ENCODE measurements at regions not wholly inside any gene's neighbourhood (a gene's known extent, or its start where the extent isn't known, plus 50 kb on each side); places are given as distances from the start of the nearest gene placed in this dataset.
"Not testable (repeated sequence)": the region's sequence is repeated elsewhere in the genome, so short reads cannot be mapped to it uniquely, and the experiment has no call there.

DNA sequence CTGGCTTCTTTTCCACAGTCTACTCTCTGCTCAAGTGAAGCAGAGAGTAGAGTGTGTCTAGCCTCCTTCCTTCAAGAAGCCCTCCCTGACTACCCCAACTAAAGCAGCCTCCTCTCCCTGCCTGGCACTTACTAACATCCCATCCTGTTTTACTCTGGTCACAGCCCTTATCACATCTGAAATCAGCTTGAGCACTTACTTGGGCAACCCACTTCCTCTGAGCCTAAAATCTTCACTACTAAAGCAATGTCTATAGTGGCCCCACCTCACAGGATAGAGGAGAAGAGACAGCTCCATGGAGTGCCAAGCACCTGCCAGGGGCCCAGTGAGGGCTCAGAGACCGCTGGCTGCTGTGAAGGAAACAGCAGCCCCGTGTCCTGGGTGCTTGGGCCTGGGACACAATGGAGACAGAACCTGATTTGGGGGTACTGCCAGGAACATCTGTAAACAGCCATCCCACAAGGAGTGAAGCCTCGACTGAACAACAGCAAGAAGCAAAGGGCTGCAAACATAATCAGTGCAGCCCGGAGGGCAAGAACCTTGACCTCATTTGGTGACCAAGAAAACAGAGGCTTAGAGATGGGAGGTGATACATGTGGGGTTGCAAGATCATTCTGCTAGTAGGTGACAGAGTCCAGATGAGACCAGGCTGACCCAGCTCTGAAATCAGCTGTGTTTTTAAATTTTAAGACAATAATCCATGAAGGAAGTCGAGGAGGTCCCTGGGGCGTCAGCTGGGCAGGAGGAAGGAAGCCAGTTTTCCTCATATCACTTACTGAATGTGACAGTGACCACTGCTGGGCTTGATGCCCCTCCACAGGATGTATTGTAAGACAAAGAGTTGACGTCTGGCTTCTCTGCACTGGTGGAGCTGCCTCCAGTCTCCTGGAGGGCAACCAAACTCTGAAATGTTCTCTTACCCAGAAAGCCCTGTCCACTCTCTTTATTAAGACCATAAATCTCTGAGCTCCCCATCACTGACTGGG, 710.6 kb downstream of the MATN1 start:
- DNase-seq, result no peak

DNA sequence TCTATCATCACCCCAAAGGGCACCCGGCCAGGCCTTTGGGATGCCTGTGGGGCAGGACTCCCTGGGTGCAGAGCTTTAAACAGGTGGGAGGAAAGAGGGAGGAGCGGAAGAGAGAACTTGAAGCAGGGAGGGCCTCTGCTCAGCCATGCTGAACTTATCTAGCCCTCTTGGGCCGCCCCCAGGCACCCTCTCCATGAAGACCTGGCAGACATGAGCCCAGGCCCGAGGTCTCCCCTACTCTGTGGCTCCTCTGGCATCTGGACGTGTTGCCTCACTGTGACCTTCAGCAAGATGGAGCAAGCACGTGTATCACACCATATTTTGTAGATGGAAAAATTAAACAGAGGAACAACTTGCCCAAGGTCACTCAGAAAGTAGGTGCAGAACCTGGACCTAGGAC, 711.4 kb downstream of the MATN1 start:
- DNase-seq, result no peak

DNA sequence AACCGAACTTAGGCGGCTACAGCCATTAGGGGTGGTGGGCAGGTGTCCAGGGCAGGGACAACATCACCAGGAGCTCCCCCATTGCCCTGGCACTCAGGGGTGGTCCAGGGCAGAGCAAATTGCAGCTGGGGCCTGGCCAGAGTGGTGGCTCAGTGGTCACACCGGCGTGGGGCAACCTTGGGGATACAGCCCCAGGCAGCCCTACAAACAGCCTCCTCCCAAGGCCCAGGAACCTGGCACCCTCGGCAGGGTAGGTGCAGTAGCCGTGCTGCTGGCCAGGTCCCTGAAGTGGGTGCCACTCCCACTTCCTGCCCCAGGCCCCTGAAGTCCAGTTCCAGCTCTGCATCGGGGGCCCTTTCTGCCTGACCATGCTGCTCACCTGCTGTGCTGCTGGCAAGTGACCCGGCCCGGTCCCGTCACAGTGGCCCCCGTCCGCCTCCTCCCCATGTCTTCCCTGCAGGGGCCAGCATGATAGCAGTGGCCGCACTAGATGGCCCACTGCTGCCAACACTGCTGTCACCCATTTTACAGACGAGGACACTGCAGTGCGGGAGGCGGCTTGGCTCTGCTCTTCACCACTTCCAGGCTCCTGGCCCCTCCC, 712.8 kb downstream of the MATN1 start:
- no peak for DNase-seq

DNA sequence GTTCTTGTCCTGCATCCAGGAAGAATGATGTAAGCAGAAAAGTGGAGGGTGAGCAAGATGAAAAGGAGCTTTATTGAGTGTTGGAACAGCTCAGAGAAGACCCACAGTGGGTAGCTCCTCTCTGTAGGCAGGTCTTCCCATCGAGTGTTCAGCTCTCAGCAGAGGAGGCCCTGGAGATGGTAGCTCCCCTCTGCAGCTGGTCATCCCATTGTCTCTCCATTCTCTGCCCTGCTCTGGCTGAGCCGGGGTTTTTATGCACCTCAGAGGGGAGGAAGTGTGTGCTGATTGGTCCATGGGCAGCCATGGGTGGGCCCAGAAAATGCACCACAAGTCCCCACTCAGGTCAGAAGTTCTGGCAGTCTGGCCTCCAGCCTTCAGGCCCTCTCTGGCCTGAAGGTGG, 713.7 kb downstream of the MATN1 start:
- DNase-seq, result no peak

DNA sequence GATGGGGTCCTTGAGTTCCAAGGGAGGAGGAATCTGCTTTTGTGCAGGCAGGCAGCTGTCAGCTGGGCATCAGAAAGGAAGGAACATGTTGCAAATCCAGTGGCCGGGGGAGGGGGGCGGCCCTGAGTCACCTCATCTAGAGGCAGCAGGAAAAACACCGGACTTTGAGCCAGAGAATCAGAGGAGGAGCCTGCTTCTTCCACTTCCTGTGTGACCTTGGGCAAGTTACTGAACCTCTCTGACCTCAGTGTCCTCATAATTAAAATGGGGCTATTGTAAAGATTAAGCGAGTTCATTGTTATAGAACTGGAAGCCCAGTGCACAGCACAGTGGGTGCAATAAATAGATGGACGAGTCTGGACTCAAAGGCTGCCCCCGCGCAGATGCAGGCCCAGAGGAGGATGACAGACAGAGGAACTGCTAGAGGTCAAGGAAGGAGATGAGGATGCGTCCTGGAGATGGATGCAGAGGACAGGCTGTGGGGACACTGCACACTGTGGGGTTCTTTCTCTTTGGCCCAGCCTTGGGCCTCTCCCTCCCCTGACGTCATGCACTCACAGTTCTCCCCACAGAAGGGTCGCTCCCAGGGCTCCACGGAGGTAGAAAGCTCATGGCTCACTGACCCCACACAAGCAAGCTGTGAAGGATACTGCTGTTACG, 714.3 kb downstream of the MATN1 start:
- no peak for DNase-seq

GRCh38 chr1:30008372-30008997, 714.9 kb downstream of the MATN1 start:
- DNase-seq, result no peak

DNA sequence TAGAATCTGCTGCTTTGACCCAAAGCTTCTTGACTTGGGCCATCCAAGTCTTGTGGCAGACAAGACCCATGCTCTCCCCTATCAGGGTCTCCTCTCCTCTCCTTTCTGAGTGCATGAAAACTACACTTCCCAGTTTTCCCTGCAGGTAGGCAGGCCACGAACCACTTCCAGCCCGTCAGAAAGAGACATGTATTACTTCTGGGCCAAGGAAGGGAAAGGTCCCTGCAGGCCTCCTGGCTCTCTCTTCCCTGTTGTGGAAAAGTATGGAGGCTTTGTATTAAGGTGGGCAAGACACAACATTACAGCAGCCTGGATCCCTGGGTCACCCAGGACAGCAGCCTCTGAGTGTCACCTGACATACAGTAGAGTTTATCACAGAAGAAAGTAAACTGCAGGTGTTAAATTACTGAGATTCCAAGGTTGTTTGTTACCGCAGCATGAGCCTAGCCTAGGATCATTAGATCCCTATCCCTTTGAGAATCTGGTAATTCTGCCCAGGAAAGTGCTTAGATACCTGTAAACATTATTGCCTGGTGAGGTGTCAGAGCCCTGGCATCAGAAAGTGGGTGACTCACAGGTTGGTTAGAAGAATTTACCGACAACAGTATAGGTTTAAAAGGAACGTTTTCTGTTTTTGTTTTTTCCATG, 717.3 kb downstream of the MATN1 start:
- DNase-seq, result no peak

DNA sequence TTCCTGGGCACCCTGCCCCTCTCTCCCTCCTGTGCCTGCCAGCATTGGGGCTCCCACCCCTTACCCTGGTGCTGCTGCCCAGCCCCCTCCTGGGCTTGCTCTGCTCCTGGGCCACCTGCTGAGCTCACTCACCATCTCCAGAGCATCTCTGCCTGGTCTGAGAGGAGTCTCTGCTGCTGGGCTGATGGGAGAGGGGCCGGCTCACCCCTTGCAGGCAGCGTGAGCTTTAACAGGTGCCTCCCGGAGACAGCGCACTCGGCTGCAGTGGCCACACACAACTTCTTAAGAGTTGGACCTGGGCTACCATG, 721.7 kb downstream of the MATN1 start:
- no peak for DNase-seq

DNA sequence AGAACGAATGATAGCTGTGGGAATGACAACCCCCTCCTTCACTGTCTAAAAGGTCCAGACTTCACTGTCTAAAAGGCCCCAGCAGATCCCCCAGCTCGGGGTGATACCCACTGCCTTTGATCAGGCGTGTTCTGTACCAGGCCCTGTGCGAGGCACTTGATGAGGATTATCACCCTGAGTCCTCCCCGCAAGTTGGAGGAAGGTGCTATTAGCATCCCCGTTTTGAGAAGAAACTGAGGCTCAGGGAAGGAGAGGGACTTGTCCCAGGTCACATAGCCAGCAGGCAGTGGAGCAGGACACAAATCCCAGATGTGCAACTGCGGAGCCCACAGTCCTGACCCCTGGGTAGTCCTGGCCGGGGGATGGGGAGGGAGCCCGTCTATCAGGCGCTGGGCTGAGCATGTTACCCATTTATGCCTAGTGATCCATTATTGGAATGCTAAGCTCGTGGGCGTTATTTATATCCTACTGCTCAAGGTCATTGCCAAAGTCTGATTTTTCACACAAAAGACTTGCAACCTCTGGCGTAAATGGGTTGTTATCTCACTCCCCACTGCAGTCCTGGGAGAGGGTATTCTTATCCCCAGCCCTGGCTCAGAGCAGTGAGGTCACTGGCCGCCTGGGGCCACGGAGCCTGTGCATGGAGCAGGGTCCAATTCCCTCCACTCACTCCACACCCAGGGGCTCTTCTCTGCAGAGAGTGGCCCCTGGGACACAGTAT, 722.2 kb downstream of the MATN1 start:
- no peak for DNase-seq

DNA sequence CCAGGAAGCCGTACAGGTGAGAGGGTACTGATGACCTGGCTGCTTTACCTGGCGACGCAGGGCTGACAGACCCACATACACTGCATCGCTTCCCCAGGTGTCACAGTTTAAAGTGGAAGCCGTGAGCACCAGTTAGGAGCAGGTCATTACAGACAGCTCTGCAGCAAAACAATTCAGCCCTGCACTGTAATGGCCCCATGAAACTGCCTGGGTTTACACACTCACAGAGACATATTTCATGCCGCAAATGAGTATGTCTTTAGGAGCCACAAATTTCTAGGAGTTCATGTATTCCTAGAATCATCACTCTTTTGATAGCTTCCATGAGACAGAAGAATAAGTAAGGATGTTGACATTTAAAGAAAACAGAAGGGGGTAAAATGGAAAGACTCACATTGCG, 723.1 kb downstream of the MATN1 start:
- no peak for DNase-seq

DNA sequence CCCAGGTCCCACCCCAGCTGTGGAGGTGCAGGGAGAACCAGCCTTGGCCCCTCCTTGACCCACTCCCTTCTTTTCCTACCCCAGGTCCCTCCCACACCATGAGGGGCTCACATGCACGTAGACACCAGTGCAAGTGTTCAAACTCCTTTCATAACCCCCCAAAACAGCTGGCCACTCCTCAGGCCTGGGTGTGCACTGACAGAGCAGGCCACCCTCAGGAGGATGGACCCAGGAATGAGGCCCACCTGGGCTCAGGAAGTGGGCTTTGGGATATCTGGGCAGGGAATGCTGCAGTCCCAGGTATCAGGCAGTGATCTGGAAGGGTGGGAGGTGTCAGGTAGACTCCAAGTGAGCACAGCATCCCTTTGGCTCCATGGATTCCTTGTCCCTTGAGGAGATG, 723.8 kb downstream of the MATN1 start:
- no peak for DNase-seq

- no peak for DNase-seq
Measured at GRCh38 chr1:29998686-29999085, 724.7 kb downstream of the MATN1 start.

DNA sequence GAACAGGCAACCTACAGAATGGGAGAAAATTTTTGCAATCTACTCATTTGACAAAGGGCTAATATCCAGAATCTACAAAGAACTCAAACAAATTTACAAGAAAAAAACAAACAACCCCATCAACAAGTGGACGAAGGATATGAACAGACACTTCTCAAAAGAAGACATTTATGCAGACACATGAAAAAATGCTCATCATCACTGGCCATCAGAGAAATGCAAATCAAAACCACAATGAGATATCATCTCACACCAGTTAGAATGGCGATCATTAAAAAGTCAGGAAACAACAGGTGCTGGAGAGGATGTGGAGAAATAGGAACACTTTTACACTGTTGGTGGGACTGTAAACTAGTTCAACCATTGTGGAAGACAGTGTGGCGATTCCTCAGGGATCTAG, 725.6 kb downstream of the MATN1 start:
- DNase-seq, result not testable (repeated sequence)

- no peak for DNase-seq
Measured at GRCh38 chr1:29993950-29994349, 729.4 kb downstream of the MATN1 start.

GRCh38 chr1:29991815-29992214, 731.6 kb downstream of the MATN1 start:
- DNase-seq, result no peak

- DNase-seq, result no peak
Measured at GRCh38 chr1:29991025-29991424, 732.4 kb downstream of the MATN1 start.

GRCh38 chr1:29990304-29990703, 733.1 kb downstream of the MATN1 start:
- DNase-seq, result no peak

DNA sequence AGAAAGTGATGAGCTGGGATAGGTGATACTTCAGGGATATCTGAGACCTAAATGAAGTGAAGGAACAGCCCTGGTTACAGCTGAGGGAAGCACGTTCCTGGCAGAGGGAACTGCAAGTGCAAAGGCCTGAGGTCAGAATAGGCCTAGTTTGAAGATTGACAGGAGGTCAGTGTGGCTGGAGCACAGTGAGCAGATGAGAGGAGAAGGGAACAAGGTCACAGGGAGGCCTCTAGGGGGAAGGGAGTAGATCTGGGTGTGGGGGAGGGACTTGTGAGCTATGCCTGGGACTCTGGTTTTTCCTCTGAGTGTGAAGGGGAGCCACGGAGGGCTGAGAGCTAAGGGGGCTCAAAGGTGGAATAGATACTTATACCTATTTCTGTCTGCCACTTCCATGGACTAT, 736.4 kb downstream of the MATN1 start:
- DNase-seq, result no peak

- no peak for DNase-seq
Measured at GRCh38 chr1:29985606-29985945, 737.8 kb downstream of the MATN1 start.

GRCh38 chr1:29984862-29985605, 738.4 kb downstream of the MATN1 start:
- DNase-seq, result no peak

DNA sequence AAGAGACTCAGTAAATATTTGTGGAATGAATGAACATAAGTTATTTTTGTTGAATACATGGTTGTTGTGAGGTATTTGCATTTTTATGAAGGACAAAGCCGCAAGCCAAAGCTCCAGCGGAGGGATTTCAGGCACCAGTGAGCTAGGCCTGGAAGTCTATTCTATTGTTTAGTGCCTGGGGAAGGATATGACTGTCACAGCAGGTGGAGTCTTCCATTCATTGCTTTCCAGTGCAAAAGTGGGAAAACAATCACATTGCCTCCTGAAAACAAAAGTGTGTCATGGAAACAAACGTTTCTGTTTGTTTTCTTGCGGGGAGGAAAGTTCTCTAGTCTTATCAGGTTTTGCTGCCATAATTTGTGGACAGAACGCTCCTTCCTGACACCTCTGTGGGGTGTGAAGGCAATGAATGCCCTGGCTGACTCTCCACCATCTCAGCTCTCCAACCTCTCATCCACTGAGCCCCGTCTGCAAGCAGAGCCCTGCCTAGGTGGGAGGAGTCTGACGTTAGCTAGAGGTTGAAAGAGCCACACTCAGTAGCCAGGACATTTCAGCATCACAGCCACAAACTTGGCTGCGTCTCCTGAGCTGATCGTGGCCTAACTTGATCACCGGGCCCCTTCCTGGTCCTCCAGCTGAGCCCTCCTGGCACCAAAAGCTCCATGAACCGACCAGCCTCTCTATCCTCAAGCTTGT, 739.1 kb downstream of the MATN1 start:
- no peak for DNase-seq

Data from hindlimb muscle (tissue), 1 donor.